Suprapubic skin (tissue), 4 donors: ENCODE measurements at regions not wholly inside any gene's neighbourhood (a gene's known extent, or its start where the extent isn't known, plus 50 kb on each side); places are given as distances from the start of the nearest gene placed in this dataset.
"Not testable (repeated sequence)": the region's sequence is repeated elsewhere in the genome, so short reads cannot be mapped to it uniquely, and the experiment has no call there.

Experiments
- DNase-seq, 2 donors: peaks; one replicate each; pipeline ENCODE4 v3.0.0-alpha.2; 2019; ENCODE audit warnings: low spot score in 2 of 2
- H3K27ac ChIP-seq: fragments of 200-600 bp; sonication (generic); one replicate; pipeline ENCODE4 v1.5.1; 2019
- H3K27me3 ChIP-seq: fragments of 200-600 bp; sonication (generic); one replicate; pipeline ENCODE4 v1.5.1; 2019
- H3K36me3 ChIP-seq: fragments of 200-600 bp; sonication (generic); one replicate; pipeline ENCODE4 v1.5.1; 2019
- H3K4me1 ChIP-seq: fragments of 200-600 bp; sonication (generic); one replicate; pipeline ENCODE4 v1.5.1; 2019
- H3K4me3 ChIP-seq: fragments of 200-600 bp; sonication (generic); one replicate; pipeline ENCODE4 v1.5.1; 2019; ENCODE audit warnings: mild to moderate bottlenecking
- H3K9me3 ChIP-seq: fragments of 200-600 bp; sonication (generic); one replicate; pipeline ENCODE4 v1.5.1; 2019
- EP300 ChIP-seq: sonication (generic); formaldehyde crosslinking; IDR thresholded peaks from one replicate; pipeline ENCODE4 v1.6.1; 2017; ENCODE audit warnings: antibody characterized with exemption
- POLR2A ChIP-seq, 2 donors: fragments of 450-650 bp; IDR thresholded peaks; one replicate each; pipeline ENCODE4 v1.6.1; 2017; ENCODE audit warnings: antibody characterized with exemption in 2 of 2, mild to moderate bottlenecking in 2 of 2, moderate library complexity in 2 of 2
- POLR2AphosphoS5 ChIP-seq, 3 donors: sonication (generic); formaldehyde crosslinking; IDR thresholded peaks; one replicate each; pipeline ENCODE4 v1.6.1; 2017; ENCODE audit warnings: antibody characterized with exemption in 3 of 3
- WGBS: methylation state at CpG from one replicate; pipeline ENCODE4 v1.1.5; 2018; 5-methylcytosine and 5-hydroxymethylcytosine counted together
- TF ChIP-seq, protein P1 (sequence below), 2 donors: fragments of 200-600 bp in 1 of 2; fragments of 450-650 bp in 1 of 2; sonication (generic) in 1 of 2; IDR thresholded peaks; one replicate each; pipeline ENCODE4 v1.5.1; 2016 to 2019; ENCODE audit warnings: antibody characterized with exemption in 2 of 2, mild to moderate bottlenecking in 1 of 2, moderate library complexity in 1 of 2

DNA sequence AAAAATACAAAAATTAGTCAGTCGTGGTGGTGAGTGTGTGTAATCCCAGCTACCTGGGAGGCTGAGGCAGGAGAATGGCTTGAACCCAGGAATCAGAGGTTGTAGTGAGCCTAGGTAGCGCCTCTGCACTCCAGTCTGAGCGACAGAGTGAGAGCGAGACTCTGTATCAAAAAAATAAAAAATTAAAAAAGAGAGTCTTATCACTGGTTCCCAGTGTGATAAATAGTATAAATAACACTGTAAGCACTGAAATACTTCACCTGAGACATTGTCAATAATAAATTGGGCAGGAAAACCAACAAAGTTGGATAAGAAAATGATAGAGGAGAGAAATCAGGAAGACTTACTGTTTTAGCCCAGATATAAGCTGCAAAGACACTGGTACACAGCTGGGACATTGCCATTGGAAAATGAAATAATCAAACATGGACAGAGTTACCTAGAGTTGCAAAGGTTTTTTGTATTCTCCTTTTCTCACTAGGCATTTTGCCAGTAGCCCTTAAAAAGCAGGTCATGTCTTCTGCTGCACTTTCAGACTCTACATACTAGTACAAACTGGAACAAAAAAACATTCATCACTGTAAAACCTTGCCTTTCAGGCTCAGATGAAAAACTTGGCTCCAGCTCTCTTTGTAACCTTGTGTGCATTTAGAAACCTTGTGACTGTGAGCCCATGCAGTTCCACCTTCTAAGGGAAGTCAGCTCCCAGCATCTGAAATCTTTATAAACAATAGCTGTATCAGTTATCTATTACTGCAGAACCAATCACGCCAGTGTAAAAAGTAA lies 55.0 kb upstream of the PPP1R2C start:
- DNase-seq = no peak
- Histone ChIP-seq H3K4me3 (no peak overlapping the region), H3K27me3 (no peaks in the 10 kb centered on the region), H3K4me1 (peaks cover 4% of the 10 kb centered on the region), H3K9me3 (no peaks in the 10 kb centered on the region), H3K36me3 (no peaks in the 10 kb centered on the region), H3K27ac (peak overlapping the region; percentile 53)
- 85% methylated on average over 5 of the region's 5 CpGs for WGBS
- TF ChIP-seq POLR2AphosphoS5 (IDR thresholded peaks at IDR 0.05) (no peak), EP300 (no peak)

GRCh38 chrX:42833550-42833940 lies 55.6 kb upstream of the PPP1R2C start:
- H3K4me3 ChIP-seq, H3K36me3 ChIP-seq, H3K4me1 ChIP-seq, H3K9me3 ChIP-seq, H3K27me3 ChIP-seq, DNase-seq: not testable (repeated sequence)
- peak overlapping the region; percentile 53 for H3K27ac ChIP-seq
- 61% methylated on average over 4 of the region's 4 CpGs for WGBS

DNA sequence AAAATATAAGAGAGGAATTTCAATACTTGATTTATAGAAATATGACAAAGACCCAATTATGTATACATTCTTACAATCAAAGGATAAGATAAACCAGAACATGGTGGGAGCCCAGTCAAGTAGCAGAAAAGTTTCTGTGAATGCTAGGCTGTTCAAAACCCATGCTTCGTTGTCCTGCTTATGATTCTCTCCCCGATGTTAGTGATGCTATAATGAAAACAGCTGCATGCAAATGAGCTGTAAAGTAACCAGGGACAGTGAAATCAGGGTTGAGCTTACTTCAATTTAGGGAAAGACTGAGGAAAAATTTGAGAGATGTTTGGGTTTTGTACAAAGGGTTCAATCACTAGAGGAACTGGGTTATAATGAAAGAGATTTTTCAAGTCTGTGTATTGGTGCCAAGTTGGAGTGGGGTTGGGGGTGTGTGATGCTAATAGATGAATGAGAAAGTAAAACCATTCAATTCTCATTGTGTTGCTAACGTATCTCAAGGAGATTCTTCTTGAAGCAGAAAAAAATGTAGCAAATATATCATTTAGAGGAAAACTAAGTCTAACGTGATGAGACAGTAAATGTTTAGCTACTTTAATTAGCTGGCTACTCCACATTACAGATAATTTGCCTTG lies 59.3 kb upstream of the PPP1R2C start:
- 47% methylated on average over 4 of the region's 4 CpGs for WGBS
- DNase-seq = no peak
- no peaks in the 10 kb centered on the region for H3K27me3 ChIP-seq

GRCh38 chrX:42837747-42838146 lies 59.8 kb upstream of the PPP1R2C start:
- peaks cover 4% of the 10 kb centered on the region for H3K4me1 ChIP-seq
- H3K27ac ChIP-seq = no peak overlapping the region
- no peak for DNase-seq
- H3K27me3 ChIP-seq = no peaks in the 10 kb centered on the region
- H3K9me3 ChIP-seq = no peaks in the 10 kb centered on the region
- TF ChIP-seq POLR2AphosphoS5 (IDR thresholded peaks at IDR 0.05) (no peak), EP300 (no peak), POLR2A (IDR thresholded peaks at IDR 0.05) (no peak)
- TF ChIP-seq, protein P1, sequence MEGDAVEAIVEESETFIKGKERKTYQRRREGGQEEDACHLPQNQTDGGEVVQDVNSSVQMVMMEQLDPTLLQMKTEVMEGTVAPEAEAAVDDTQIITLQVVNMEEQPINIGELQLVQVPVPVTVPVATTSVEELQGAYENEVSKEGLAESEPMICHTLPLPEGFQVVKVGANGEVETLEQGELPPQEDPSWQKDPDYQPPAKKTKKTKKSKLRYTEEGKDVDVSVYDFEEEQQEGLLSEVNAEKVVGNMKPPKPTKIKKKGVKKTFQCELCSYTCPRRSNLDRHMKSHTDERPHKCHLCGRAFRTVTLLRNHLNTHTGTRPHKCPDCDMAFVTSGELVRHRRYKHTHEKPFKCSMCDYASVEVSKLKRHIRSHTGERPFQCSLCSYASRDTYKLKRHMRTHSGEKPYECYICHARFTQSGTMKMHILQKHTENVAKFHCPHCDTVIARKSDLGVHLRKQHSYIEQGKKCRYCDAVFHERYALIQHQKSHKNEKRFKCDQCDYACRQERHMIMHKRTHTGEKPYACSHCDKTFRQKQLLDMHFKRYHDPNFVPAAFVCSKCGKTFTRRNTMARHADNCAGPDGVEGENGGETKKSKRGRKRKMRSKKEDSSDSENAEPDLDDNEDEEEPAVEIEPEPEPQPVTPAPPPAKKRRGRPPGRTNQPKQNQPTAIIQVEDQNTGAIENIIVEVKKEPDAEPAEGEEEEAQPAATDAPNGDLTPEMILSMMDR (IDR thresholded peaks at IDR 0.05) = no peak
- H3K4me3 ChIP-seq = no peak overlapping the region
- H3K36me3 ChIP-seq = no peaks in the 10 kb centered on the region

More for the DNA sequence above, 59.3 kb upstream of the PPP1R2C start:
- Histone ChIP-seq H3K36me3 (no peaks in the 10 kb centered on the region), H3K9me3 (no peaks in the 10 kb centered on the region), H3K4me3 (no peak overlapping the region), H3K4me1 (peaks cover 4% of the 10 kb centered on the region), H3K27ac (no peak overlapping the region)
- TF ChIP-seq, protein P1 (IDR thresholded peaks at IDR 0.05) = no peak
- TF ChIP-seq EP300 = no peak
- no peak for TF ChIP-seq POLR2AphosphoS5 (IDR thresholded peaks at IDR 0.05)
- no peak for TF ChIP-seq POLR2A (IDR thresholded peaks at IDR 0.05)

DNA sequence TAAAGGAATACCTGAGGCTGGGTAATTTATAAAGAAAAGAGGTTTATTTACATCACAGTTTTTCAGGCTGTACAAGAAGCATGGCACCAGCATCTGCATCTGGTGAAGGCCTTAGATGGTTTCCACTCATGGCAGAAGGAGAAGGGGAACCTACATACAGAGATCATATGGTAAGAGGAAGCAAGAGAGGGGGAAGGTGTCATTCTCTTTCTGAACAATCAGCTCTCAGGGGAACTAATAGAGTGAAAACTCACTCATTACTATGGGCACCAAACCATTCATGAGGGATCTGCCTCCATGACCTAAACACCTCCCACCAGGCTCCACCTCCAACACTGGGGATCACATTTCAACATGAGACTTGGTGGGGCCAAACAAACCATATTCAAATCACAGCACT lies 61.7 kb upstream of the PPP1R2C start:
- Histone ChIP-seq H3K4me3 (no peak overlapping the region), H3K27me3 (no peaks in the 10 kb centered on the region), H3K4me1 (no peaks in the 10 kb centered on the region), H3K9me3 (no peaks in the 10 kb centered on the region), H3K27ac (no peak overlapping the region), H3K36me3 (no peaks in the 10 kb centered on the region)
- DNase-seq = no peak
- TF ChIP-seq POLR2A (IDR thresholded peaks at IDR 0.05) = no peak
- TF ChIP-seq POLR2AphosphoS5 (IDR thresholded peaks at IDR 0.05) = no peak
- TF ChIP-seq, protein P1 (IDR thresholded peaks at IDR 0.05) = no peak
- no peak for TF ChIP-seq EP300

DNA sequence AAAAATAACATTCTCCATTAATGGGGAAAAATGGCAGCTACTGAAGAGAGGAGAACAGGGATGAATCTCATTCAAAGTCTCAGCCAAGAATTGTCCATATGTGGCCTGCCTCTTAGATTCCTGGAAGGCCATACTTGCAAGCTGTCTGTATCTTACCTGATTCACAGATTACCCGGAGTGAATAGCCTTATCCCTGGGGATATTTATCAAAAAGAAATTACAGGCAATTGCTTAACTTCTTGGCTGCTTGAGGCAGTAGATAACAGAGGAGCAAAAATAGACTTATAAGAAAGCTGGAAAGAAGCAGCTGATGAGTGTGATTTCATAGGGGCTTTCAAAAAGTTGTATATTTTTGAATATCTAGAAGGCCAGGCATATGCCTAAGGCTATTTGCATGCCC lies 68.8 kb upstream of the PPP1R2C start:
- Histone ChIP-seq H3K4me1 (no peaks in the 10 kb centered on the region), H3K4me3 (no peak overlapping the region), H3K9me3 (no peaks in the 10 kb centered on the region), H3K27me3 (no peaks in the 10 kb centered on the region), H3K27ac (no peak overlapping the region), H3K36me3 (no peaks in the 10 kb centered on the region)
- no peak for DNase-seq
- WGBS = 37% methylated on average over 1 of the region's 1 CpG
- TF ChIP-seq POLR2AphosphoS5 (IDR thresholded peaks at IDR 0.05) = no peak
- TF ChIP-seq EP300 = no peak
- TF ChIP-seq POLR2A (IDR thresholded peaks at IDR 0.05) = no peak
- TF ChIP-seq, protein P1 (IDR thresholded peaks at IDR 0.05) = no peak
